ENCODE measurements at regions not wholly inside any gene's neighbourhood (a gene's known extent, or its start where the extent isn't known, plus 50 kb on each side); places are given as distances from the start of the nearest gene placed in this dataset.

DNA sequence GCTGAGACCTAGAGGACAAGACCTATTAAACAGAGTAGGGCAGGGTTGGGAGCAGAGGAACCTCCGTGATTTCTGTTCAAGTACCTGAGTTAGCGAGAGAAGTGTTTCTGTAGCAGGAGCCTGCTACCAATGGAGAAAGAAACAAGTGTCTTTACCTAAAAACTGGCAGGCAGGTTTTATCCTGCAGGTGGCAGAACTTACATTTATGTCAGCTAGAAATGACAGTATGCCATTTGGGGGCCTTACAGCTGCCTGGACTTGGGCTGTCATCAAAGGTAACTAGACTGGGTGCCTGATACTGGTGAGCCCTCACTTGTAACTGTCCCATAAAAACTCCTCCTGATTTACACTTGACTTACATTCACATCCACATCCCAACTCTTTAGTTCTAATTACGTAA lies 185.3 kb upstream of the MIR17HG start:
- DNase-seq (ENCODE audit: low read depth) = peak; percentile 38

- no peak for DNase-seq (ENCODE audit: low read depth)
Measured at GRCh38 chr13:91162589-91162988, 184.9 kb upstream of the MIR17HG start.

DNA sequence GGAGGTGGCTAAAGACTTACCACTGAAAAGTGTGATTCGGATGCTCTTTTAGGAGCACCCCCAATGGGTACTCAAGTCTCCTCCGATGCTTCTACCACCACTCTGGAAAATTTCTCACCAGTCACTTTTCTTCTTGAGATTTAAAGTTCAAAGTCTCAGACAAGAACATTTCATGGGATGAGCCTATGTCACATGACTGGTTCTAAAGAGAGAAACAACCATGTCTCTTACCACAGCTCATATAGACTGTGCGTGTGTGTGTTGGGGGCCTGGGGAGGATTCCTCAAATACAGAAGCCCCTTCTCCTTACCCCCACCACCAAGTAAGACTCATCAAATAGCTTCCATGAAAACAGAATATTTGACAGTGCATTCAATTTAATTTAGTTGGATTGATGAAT lies 181.7 kb upstream of the MIR17HG start:
- no peak for DNase-seq (ENCODE audit: low read depth)

DNA sequence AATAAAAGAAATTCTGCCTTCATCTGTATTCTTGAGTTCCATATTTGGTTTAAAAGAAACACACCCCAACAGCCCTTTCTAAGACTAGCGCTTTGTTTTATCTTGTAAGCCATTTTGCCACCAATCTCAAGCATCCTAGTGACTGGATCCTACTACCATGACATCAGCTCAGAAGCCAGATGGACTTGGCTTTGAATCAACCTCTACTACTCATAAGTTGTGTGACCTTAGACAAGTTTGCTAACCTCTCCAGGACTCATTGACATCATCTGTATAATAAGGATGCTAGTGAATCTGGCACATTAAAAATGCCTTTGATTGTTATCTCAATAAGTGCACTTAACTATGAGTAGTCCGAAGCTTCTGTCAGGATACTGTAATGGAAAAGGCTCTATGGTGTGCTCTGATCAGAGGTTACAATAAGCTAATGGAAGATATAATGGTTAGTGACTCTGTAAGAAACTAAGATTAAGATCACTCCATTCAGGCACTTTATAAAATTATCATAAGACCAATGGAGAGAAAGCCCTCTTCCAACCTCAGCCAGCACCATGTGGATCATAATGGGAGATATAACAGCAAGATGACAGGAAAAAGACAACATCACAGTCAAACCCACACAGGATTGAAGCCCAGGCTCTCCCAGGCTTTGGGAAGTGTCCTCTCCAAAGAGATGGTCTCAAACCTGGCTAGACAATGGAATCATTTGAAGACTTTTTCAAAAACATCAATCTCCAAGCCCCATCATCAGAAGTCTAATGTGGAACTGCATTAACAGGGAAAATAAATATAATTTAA lies 180.6 kb upstream of the MIR17HG start:
- no peak for DNase-seq (ENCODE audit: low read depth)

DNA sequence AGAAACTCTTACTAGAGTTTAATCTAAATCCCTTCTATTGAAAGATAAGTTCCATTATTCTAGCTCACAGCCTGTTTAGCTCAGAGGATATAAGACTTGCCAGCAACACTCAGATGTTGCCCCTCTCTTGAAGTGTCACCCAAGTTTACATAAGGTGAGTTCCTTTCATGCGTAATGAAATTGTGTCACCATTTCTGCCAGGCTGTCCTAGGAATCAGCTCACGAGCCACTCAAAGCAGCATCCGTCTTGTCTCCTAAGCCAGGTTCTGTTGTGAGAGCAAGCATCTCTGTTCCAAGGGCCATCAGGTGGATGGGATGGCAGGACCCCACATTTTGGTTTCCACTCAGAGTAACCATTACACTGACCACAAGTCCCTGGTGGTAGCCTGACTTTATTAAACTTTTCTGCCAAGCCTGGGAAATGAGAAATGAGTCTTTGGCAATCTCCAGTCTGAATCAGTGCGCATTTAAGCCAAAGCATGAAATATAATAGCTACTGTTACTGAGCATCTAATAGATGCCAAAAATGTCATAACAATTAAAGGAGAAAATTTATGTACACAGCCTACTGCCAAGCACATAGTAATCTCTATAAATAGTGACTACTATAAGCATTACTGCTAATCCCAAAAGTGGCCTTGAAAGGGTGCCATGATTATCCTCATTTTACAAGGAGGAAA lies 179.6 kb upstream of the MIR17HG start:
- no peak for DNase-seq (ENCODE audit: low read depth)

- no peak for DNase-seq (ENCODE audit: low read depth)
Measured at GRCh38 chr13:91168386-91168711, 179.1 kb upstream of the MIR17HG start.

DNA sequence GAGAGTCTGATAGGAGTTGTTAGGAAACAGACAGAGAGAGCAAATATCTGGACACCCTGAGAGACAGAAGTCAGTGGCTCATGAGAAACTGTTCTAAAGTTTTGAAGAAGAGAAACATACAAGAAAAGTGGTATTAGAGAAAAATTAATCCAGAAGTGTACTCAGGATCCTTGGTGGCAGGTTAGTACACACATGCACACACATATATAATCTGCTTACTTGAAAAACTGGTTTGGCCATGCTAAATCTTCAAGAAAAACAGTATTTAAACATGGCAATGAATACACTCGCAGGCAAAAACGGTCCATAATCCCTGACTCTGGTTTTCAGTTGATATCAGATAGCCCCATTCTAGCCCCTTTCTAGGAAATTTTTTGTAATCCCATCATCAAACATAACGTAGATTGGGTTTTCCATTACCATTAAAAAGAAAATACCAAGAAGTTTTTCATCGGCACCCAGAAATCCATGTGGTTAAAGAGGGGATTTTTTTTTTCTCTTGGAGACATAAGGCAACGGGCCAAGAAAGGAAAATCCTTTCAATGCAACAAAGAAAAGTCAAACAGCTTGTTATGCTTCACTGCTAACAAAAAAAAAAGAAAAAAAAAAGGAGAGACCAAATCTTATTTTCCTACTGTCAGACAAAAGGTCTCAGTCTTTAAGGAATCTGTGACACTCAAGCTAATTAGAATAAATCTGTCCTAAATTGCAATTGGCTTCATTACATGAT lies 178.0 kb upstream of the MIR17HG start:
- peak; percentile 74 for DNase-seq (ENCODE audit: low read depth)

GRCh38 chr13:91172160-91172559 lies 175.3 kb upstream of the MIR17HG start:
- DNase-seq (ENCODE audit: low read depth) = no peak

- DNase-seq (ENCODE audit: low read depth) = no peak
Measured at GRCh38 chr13:91174886-91175501, 172.5 kb upstream of the MIR17HG start.

GRCh38 chr13:91178099-91178498 lies 169.4 kb upstream of the MIR17HG start:
- no peak for DNase-seq (ENCODE audit: low read depth)

DNA sequence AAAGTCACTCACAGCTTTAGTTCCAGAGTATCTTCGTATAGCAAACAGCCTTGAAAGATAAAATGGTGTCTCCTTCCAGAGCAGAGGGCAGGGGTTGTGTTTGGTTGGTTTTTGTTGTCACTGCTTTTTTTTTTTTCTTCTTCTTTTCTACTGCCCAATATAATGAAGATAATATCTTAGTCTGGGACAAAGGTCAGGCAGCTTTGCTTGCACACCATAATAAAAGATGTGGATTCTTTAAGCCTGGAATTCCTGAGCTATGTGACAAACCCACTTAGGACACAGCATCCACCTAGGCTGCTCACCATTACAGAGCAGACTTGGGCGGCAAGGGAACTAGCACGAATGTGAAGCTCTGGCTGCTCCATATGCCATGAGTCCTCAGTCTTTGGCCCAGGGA lies 165.6 kb upstream of the MIR17HG start:
- no peak for DNase-seq (ENCODE audit: low read depth)

GRCh38 chr13:91184244-91184926 lies 163.1 kb upstream of the MIR17HG start:
- peak; percentile 67 for DNase-seq (ENCODE audit: low read depth)

GRCh38 chr13:91185294-91185863 lies 162.1 kb upstream of the MIR17HG start:
- peak; percentile 63 for DNase-seq (ENCODE audit: low read depth)

- DNase-seq (ENCODE audit: low read depth) = no peak
Measured at GRCh38 chr13:91187522-91187921, 160.0 kb upstream of the MIR17HG start.

DNA sequence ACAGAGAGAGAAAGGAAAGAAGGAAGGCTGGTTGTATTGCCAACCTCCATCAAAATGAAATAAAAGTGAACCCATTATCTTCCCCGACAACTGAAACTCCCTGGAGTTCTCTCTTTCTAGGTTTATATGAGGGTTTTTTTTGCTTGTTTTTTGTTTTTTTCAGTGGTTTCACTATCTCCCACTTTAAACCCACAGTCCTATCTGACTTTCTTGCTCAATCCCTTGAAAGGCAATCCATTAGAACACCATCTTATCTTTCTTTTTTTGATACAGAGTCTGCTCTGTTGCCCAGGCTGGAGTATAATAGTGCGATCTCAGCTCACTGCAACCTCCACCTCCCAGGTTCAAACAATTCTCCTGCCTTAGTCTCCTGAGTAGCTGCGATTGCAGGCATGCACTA lies 158.0 kb upstream of the MIR17HG start:
- DNase-seq (ENCODE audit: low read depth) = no peak

DNA sequence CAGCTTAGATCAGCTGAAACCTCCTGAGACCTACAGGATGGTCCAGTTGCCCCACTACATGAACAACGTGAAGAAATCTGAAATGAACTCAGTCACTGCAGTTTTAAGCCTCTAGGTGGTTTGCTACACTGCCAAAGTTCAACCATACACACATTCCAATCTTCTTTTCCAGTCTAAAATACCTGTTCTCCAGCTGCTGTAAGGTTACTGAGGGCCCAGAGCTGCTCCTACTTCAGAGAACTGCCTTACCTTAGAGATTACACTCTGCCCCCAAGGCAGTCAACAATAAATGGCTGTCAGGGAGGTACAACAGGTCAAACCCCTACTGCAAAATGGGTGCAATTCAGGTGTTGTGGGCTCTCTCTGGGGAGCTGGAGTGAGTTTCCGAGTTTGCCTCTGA lies 154.1 kb upstream of the MIR17HG start:
- no peak for DNase-seq (ENCODE audit: low read depth)

DNA sequence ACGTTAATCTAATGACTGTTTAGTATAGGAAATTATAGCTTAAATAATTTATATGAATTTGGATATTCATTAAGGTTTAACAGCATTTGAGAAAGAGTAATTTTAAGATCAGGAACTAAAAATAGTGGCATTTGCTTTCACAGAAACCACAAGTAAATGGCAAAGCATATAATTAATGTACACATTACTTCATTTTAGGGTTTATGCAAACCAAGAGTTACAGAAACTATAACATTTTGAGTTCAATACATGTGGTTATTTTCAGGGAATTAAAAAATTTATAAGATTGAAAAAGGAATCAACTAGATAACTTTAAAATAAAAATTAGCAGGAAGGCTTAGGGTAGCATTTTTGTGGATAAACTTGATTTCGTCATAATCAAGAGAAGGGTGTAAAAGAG lies 151.7 kb upstream of the MIR17HG start:
- no peak for DNase-seq (ENCODE audit: low read depth)

GRCh38 chr13:91196958-91197357 lies 150.5 kb upstream of the MIR17HG start:
- DNase-seq (ENCODE audit: low read depth) = no peak

- no peak for DNase-seq (ENCODE audit: low read depth)
Measured at GRCh38 chr13:91199866-91200265, 147.6 kb upstream of the MIR17HG start.

DNA sequence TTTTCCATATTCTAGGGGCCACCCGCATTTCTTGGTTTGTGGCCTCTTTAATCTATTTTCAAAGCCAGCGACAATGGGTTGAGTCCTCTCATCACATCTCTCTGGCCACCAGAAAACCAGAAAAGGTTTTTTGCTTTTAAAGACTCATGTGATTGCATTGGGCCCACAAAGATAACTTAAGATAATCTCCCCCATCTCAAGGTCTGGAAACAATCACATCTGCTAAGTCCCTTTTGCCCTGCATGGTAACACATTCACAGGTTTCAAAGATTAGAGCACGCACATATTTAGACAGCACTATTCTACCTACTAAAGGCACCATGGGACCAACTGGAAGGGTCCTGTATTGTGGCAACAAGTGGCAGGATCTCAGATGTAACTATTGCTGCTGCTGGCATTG lies 147.0 kb upstream of the MIR17HG start:
- DNase-seq (ENCODE audit: low read depth) = no peak

- no peak for DNase-seq (ENCODE audit: low read depth)
Measured at GRCh38 chr13:91203430-91203829, 144.1 kb upstream of the MIR17HG start.

DNA sequence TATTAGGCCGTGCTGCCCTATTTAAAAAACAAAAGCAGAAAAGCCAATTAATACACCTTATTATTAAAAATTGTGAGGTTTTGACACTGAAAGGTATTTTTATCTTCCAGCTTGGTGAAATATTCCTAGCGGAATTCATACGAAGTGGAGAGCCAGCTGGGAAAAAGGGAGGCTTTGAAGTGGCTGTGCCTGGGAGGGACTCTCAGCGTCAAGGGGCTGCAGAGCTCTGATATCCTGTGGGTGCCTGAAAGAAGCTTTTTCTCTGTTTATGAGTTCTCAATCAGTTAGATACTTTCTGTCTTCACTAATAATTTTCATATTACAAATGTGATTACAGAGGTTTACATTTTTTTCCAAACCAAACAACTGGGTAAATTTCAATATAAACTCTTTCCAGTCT lies 140.2 kb upstream of the MIR17HG start:
- no peak for DNase-seq (ENCODE audit: low read depth)

Measured in renal cortical epithelial cell (primary cell).